AG09319 (cell line): ENCODE measurements at regions not wholly inside any gene's neighbourhood (a gene's known extent, or its start where the extent isn't known, plus 50 kb on each side); places are given as distances from the start of the nearest gene placed in this dataset.

Source experiments
- DNase-seq: peaks from one replicate; pipeline ENCODE4 v3.0.0-alpha.2; 2010; ENCODE audit warnings: low read depth; ENCODE audit errors: extremely low read depth
- CTCF ChIP-seq: IDR thresholded peaks from 2 replicates; pipeline ENCODE4 v1.5.1; 2011; ENCODE audit warnings: low read depth, mild to moderate bottlenecking, inconsistent platforms, low read length, moderate library complexity

DNA sequence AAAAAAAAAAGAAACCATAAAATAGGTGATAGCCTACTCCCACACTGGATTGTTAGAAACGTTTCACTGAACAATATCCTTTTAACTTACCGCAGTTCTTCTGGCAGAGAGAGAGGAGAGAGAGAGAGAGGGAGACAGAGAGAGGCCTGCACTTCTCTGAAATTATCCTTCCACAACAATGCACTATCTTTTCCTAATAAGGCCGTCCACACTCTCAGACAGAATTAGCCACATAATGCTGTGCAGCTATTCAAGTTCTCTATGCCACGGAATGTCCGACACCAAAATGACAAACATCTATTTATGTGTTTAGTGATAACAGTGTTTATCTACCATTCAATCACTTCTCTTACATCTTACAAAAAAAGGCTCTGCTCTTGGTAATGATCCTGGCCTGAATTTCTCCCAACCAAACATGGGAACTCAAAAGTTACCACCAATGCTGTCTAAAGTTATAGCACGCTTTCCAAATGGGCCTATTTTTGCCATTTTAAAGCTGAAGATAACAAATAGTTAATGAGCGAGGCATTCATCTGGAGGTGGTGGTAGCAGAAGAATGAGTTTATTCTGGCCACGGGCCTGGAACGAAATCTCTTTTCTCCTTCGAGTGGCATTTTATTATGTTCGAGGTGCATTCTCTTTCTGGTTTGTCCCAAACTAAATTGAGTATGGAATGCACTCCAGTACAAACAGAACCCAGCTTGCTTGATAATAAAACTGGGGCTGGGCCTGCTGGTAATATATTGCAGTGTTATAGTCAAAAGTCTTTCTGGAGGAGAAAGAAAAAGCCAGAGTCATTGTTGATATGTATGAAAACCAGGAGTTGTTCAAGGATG, 160.2 kb upstream of the SVIL start:
- no peak for DNase-seq
- no peak for TF ChIP-seq CTCF

GRCh38 chr10:29791773-29792172, 157.0 kb upstream of the SVIL start:
- TF ChIP-seq CTCF = no peak
- DNase-seq = no peak

- TF ChIP-seq CTCF = no peak
- DNase-seq = no peak
Observed at GRCh38 chr10:29790207-29790606, 155.4 kb upstream of the SVIL start.

DNA sequence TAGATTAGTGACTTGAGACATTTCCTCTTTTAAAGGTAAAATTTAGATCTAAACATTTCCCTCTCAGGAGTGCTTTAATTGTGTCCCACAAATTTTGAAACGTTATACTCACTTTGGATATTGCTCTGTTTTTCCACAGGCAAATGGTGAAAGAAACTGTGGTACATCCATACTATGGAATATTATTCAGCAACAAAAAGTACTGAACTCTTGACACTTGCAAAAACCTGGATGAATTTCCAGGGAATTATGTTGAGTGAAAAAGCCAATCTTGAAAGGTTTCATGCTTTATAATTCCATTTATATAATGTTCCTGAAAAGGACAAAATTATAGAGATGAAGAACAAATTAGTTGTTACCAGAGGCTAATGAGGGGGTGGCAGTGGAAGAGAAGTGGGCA, 153.3 kb upstream of the SVIL start:
- TF ChIP-seq CTCF = no peak
- DNase-seq = no peak

DNA sequence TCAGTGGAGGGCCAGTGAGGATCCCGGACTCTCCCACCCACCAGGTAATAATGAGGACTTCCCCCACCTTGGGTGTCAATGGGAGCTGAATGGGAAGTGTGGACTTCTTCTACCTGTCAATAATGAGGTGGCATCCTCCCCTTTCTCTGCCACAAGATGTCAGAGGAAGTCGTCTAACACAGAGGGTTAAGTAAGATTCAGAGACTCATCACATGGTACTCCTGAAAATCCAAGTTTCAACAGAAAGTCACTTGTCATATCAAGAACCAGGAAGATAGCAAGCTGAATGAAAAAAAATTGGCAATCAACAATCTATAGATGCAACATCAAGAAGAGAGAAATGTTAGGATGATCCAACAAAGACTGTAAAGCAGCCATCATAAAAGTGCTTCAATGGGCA, 150.9 kb upstream of the SVIL start:
- TF ChIP-seq CTCF = no peak
- no peak for DNase-seq

GRCh38 chr10:29784175-29784773, 149.5 kb upstream of the SVIL start:
- peak; percentile 99 for DNase-seq
- TF ChIP-seq CTCF = no peak

GRCh38 chr10:29783201-29783947, 148.6 kb upstream of the SVIL start:
- DNase-seq = no peak
- no peak for TF ChIP-seq CTCF
